Neural cell (in vitro differentiated cells): ENCODE measurements at regions not wholly inside any gene's neighbourhood (a gene's known extent, or its start where the extent isn't known, plus 50 kb on each side); places are given as distances from the start of the nearest gene placed in this dataset.

ENCODE experiments used
- H2AFZ ChIP-seq: fragments of 200-600, 300-800 bp; sonication (generic), shearing (Covaris generic); 2 replicates; pipeline ENCODE4 v1.6.0; 2014; ENCODE audit warnings: low read depth, mild to moderate bottlenecking, antibody characterized with exemption, low read length, moderate library complexity
- H3F3A ChIP-seq: fragments of 200-600 bp; shearing (Covaris generic); 2 replicates; pipeline ENCODE4 v1.6.1; 2016; ENCODE audit warnings: mild to moderate bottlenecking, moderate library complexity, mixed read lengths, antibody characterized with exemption, low read length; ENCODE audit not compliant: insufficient read depth, poor library complexity, severe bottlenecking
- H3K27ac ChIP-seq: fragments of 200-600, 300-800 bp; sonication (generic), shearing (Covaris generic); 2 replicates; pipeline ENCODE4 v1.5.1; 2014; ENCODE audit warnings: mild to moderate bottlenecking, low read length, moderate library complexity
- H3K27me3 ChIP-seq: fragments of 300-800, 200-600 bp; sonication (generic), shearing (Covaris generic); 2 replicates; pipeline ENCODE4 v1.6.0; 2014; ENCODE audit warnings: mild to moderate bottlenecking, low read depth, low read length, moderate library complexity; ENCODE audit not compliant: insufficient read depth
- H3K36me3 ChIP-seq: fragments of 300-800, 200-600 bp; sonication (generic), shearing (Covaris generic); 2 replicates; pipeline ENCODE4 v1.5.1; 2014; ENCODE audit warnings: mild to moderate bottlenecking, antibody characterized with exemption, low read length, moderate library complexity; ENCODE audit not compliant: insufficient read depth
- H3K4me2 ChIP-seq: fragments of 300-800, 200-600 bp; sonication (generic), shearing (Covaris generic); 2 replicates; pipeline ENCODE4 v1.6.0; 2014; ENCODE audit warnings: mild to moderate bottlenecking, low read length
- H3K4me3 ChIP-seq: fragments of 300-800, 200-600 bp; sonication (generic), shearing (Covaris generic); 2 replicates; pipeline ENCODE4 v1.5.1; 2014; ENCODE audit warnings: mild to moderate bottlenecking, low read length, moderate library complexity
- H3K79me2 ChIP-seq: fragments of 200-600 bp; shearing (Covaris generic); replicated peaks from 2 replicates; pipeline ENCODE4 v1.6.0; 2014; ENCODE audit warnings: mild to moderate bottlenecking, low read length, moderate library complexity; ENCODE audit not compliant: insufficient read depth
- H3K9ac ChIP-seq: fragments of 300-800, 200-600 bp; sonication (generic), shearing (Covaris generic); 2 replicates; pipeline ENCODE4 v1.6.1; 2016; ENCODE audit warnings: mild to moderate bottlenecking, low read length, mixed read lengths
- H3K9me2 ChIP-seq: fragments of 200-600 bp; shearing (Covaris generic); 2 replicates; pipeline ENCODE4 v1.6.1; 2016; ENCODE audit warnings: mild to moderate bottlenecking, low read length, mixed read lengths; ENCODE audit not compliant: insufficient read depth
- H3K9me3 ChIP-seq: fragments of 200-600, 300-800 bp; sonication (generic), shearing (Covaris generic); 2 replicates; pipeline ENCODE4 v1.6.1; 2016; ENCODE audit warnings: mild to moderate bottlenecking, mixed run types, low read length, moderate library complexity, mixed read lengths
- H4K20me1 ChIP-seq: fragments of 200-600 bp; shearing (Covaris generic); 2 replicates; pipeline ENCODE4 v1.6.1; 2016; ENCODE audit warnings: mild to moderate bottlenecking, mixed run types; ENCODE audit not compliant: insufficient read depth
- EP300 ChIP-seq: fragments of 450-650 bp; conservative IDR thresholded peaks from 2 replicates; pipeline ENCODE4 v1.6.1; 2014; ENCODE audit warnings: antibody characterized with exemption, mild to moderate bottlenecking, moderate library complexity; ENCODE audit not compliant: poor library complexity, severe bottlenecking
- EZH2 ChIP-seq: fragments of 200-600, 300-800 bp; shearing (Covaris generic), sonication (generic); IDR thresholded peaks from 2 replicates; pipeline ENCODE4 v1.6.1; 2014; ENCODE audit warnings: antibody characterized with exemption, low read length, borderline replicate concordance, mild to moderate bottlenecking; ENCODE audit not compliant: insufficient read depth, poor library complexity, severe bottlenecking
- MXI1 ChIP-seq: fragments of 450-650 bp; conservative IDR thresholded peaks from 2 replicates; pipeline ENCODE4 v1.6.1; 2014; ENCODE audit warnings: antibody characterized with exemption, mild to moderate bottlenecking; ENCODE audit not compliant: poor library complexity, severe bottlenecking
- POLR2AphosphoS5 ChIP-seq: IDR thresholded peaks from 2 replicates; pipeline ENCODE4 v1.6.1; 2012
- RAD21 ChIP-seq: fragments of 450-650 bp; conservative IDR thresholded peaks from 2 replicates; pipeline ENCODE4 v1.6.1; 2014; ENCODE audit warnings: antibody characterized with exemption, mild to moderate bottlenecking, moderate library complexity
- SMC3 ChIP-seq: fragments of 450-650 bp; conservative IDR thresholded peaks from 2 replicates; pipeline ENCODE4 v1.6.1; 2014; ENCODE audit warnings: antibody characterized with exemption, mild to moderate bottlenecking, moderate library complexity; ENCODE audit not compliant: poor library complexity
- TAF1 ChIP-seq: IDR thresholded peaks from 2 replicates; pipeline ENCODE4 v1.6.1; 2012; ENCODE audit warnings: low read depth
- TF ChIP-seq, protein P1 (sequence below): fragments of 450-650 bp; IDR thresholded peaks from 2 replicates; pipeline ENCODE4 v1.5.1; 2014; ENCODE audit warnings: antibody characterized with exemption, mild to moderate bottlenecking, moderate library complexity; ENCODE audit not compliant: poor library complexity, severe bottlenecking
- TF ChIP-seq, protein P2 (sequence below): IDR thresholded peaks from 2 replicates; pipeline ENCODE4 v1.6.1; 2012; ENCODE audit warnings: borderline replicate concordance

DNA sequence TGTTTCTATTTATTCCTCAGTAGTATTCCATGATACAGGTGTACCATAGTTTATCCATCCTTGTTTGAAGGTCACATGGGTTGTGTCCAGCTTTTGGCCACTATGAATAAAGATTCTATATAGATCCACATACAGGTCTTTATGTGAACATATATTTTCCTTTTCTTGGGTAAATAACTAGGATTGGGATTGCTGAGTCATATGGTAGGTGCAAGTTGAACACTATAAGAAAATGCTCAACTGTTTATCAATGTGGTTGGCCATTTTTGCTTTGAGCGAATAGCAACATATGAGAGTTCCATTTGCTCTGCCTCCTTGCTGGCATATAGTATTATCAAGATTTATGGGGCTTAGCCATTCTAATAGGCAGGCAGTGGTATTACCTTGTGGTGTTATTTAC, 170.2 kb upstream of the KCNJ15 start:
- no peaks in the 10 kb centered on the region for H3K79me2 ChIP-seq
- H3K9ac ChIP-seq: no peak overlapping the region
- no peak overlapping the region for H3K4me3 ChIP-seq
- H3F3A ChIP-seq: no peaks in the 10 kb centered on the region
- no peaks in the 10 kb centered on the region for H3K27me3 ChIP-seq
- H3K27ac ChIP-seq: no peak overlapping the region
- H3K36me3 ChIP-seq: no peaks in the 10 kb centered on the region
- TF ChIP-seq POLR2AphosphoS5 (no peak), EZH2 (no peak), RAD21 (no peak), MXI1 (no peak), EP300 (no peak), TAF1 (no peak), SMC3 (no peak)
- TF ChIP-seq, protein P1, sequence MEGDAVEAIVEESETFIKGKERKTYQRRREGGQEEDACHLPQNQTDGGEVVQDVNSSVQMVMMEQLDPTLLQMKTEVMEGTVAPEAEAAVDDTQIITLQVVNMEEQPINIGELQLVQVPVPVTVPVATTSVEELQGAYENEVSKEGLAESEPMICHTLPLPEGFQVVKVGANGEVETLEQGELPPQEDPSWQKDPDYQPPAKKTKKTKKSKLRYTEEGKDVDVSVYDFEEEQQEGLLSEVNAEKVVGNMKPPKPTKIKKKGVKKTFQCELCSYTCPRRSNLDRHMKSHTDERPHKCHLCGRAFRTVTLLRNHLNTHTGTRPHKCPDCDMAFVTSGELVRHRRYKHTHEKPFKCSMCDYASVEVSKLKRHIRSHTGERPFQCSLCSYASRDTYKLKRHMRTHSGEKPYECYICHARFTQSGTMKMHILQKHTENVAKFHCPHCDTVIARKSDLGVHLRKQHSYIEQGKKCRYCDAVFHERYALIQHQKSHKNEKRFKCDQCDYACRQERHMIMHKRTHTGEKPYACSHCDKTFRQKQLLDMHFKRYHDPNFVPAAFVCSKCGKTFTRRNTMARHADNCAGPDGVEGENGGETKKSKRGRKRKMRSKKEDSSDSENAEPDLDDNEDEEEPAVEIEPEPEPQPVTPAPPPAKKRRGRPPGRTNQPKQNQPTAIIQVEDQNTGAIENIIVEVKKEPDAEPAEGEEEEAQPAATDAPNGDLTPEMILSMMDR: no peak
- TF ChIP-seq, protein P2, sequence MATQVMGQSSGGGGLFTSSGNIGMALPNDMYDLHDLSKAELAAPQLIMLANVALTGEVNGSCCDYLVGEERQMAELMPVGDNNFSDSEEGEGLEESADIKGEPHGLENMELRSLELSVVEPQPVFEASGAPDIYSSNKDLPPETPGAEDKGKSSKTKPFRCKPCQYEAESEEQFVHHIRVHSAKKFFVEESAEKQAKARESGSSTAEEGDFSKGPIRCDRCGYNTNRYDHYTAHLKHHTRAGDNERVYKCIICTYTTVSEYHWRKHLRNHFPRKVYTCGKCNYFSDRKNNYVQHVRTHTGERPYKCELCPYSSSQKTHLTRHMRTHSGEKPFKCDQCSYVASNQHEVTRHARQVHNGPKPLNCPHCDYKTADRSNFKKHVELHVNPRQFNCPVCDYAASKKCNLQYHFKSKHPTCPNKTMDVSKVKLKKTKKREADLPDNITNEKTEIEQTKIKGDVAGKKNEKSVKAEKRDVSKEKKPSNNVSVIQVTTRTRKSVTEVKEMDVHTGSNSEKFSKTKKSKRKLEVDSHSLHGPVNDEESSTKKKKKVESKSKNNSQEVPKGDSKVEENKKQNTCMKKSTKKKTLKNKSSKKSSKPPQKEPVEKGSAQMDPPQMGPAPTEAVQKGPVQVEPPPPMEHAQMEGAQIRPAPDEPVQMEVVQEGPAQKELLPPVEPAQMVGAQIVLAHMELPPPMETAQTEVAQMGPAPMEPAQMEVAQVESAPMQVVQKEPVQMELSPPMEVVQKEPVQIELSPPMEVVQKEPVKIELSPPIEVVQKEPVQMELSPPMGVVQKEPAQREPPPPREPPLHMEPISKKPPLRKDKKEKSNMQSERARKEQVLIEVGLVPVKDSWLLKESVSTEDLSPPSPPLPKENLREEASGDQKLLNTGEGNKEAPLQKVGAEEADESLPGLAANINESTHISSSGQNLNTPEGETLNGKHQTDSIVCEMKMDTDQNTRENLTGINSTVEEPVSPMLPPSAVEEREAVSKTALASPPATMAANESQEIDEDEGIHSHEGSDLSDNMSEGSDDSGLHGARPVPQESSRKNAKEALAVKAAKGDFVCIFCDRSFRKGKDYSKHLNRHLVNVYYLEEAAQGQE: no peak
- H3K9me2 ChIP-seq: no peaks in the 10 kb centered on the region
- no peaks in the 10 kb centered on the region for H4K20me1 ChIP-seq
- H2AFZ ChIP-seq: no peak overlapping the region
- H3K9me3 ChIP-seq: no peaks in the 10 kb centered on the region
- H3K4me2 ChIP-seq: no peak overlapping the region

DNA sequence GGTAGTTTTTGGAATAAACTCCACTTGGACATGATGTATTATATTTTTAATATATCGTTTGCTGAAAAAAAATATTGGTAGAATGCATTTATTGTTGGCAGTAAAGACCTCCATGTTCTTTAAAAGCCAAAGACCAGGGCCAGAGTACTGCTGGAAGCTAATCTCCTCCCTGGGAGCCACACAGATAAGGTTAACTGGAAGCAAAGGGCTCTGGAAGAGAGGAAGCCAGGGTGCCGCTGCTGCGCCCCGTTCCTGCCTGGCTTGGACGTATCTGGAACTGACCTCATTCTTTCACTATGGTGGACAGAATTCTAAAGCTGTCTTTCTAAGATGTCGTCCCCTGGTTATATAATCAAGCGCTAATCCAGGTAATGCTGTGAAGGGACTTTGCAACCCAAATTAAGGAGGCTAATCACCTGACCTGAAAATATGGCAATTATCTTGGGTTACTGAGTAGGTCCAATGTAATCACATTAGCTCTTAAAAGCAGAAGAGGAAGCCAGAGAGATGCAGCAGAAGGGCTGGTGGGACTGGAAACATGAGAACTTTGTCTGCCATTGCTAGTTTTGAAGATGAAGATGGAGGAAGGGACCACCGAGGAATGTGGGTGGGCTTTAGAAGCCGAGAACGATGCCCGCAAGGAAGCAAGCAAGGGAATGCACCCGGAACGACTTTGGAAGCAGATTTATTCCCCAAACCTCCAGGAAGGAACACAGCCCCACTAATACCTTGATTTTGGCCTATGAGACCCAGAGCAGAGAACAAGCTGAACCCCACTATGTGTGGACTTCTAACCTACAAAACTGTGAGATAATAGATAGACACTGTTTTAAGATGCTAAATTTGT, 167.7 kb upstream of the KCNJ15 start:
- no peaks in the 10 kb centered on the region for H3F3A ChIP-seq
- H3K27me3 ChIP-seq: no peaks in the 10 kb centered on the region
- no peak overlapping the region for H3K4me2 ChIP-seq
- no peaks in the 10 kb centered on the region for H3K36me3 ChIP-seq
- H3K9me2 ChIP-seq: no peaks in the 10 kb centered on the region
- no peak overlapping the region for H3K27ac ChIP-seq
- no peaks in the 10 kb centered on the region for H3K9me3 ChIP-seq
- no peak overlapping the region for H3K9ac ChIP-seq
- TF ChIP-seq, protein P1: no peak
- no peak for TF ChIP-seq POLR2AphosphoS5
- no peak for TF ChIP-seq EZH2
- no peak for TF ChIP-seq RAD21
- TF ChIP-seq EP300: no peak
- no peak for TF ChIP-seq TAF1
- TF ChIP-seq, protein P2: no peak
- no peak for TF ChIP-seq MXI1
- no peak for TF ChIP-seq SMC3
- H2AFZ ChIP-seq: no peak overlapping the region
- no peaks in the 10 kb centered on the region for H4K20me1 ChIP-seq
- no peaks in the 10 kb centered on the region for H3K79me2 ChIP-seq
- no peak overlapping the region for H3K4me3 ChIP-seq
